ENCODE measurements at regions not wholly inside any gene's neighbourhood (a gene's known extent, or its start where the extent isn't known, plus 50 kb on each side); places are given as distances from the start of the nearest gene placed in this dataset.

DNA sequence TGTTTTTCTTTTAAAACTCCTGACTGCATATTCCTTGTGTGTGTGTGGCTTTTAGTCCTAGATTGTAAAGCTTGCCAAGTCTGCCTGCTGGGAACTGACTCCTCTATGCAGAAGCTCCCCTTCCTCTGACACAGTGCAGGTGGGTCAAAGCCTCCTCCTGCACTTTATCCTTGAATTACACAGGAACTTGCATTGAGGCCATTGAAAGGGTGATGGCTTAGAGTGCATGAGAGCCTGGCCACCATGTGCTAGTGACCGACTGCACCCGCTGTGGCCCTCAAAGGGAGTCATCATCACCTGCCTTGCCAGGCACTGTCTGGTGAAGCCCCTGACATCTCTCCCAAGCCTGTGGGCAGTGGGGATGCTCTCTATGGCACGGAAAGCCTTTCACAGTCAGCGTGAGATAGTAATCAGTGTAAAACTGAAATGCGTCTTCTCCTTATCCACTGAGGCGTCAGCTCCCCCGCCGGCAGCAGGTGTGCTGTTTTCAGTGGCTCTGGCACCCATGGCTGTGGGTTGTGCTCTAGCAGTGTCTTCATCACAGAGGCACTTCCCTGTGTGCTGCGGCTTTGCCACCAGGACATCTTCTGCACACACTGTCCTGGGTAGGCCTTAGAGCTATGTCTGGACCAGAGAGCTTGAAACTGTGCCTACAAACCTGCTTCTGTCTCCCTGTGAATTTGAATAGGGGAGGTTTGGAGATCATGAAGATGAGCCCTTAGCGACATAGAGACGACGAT is 87.9 kb downstream of the THBS2 start:
- H3K18ac ChIP-seq (ENCODE audit: low read depth, low read length), result peak overlapping the region; percentile 73
- H2AK9ac ChIP-seq (replicated peaks; ENCODE audit: low read depth, low read length, poor library complexity), result peak overlapping the region; percentile 51
- peaks cover 18% of the 10 kb centered on the region for H3K9me1 ChIP-seq (ENCODE audit: insufficient read depth, low read length)
- peak overlapping the region; percentile 79 to 85 for H4K8ac ChIP-seq (ENCODE audit: low read depth in 2 of 2, low read length in 2 of 2)
- 100% methylated on average over 1 of the region's 12 CpGs; no CpG with 5 or more reads in 1 of the 2 experiments for WGBS, 2 experiments (ENCODE audit: extremely low coverage in 2 of 2, insufficient read length in 1 of 2)
- H3K4me2 ChIP-seq (ENCODE audit: low read depth, low read length), result no peak overlapping the region
- no TSS peak for BruUV-seq (replicated peaks)
- H2BK20ac ChIP-seq (ENCODE audit: low read depth, low read length), result peak overlapping the region; percentile 95
- CTCF ChIA-PET, result no interaction called here
- peaks cover 20 to 57% of the 10 kb centered on the region in 2 experiments for H3K79me1 ChIP-seq (ENCODE audit: low read depth in 1 of 2, low read length in 2 of 2)
- H3K27ac ChIP-seq (ENCODE audit: insufficient read depth, low read length), result peak overlapping the region; percentile 16; the same call in 1 of the 2 replicates
- H2AK5ac ChIP-seq (ENCODE audit: low read depth, low read length), result peak overlapping the region; percentile 98
- intact Hi-C loops (cut with micrococcal nuclease) (loop anchor here (5.0 kb wide), 1 partner anchor 208 kb away; no protein-coding TSS in a partner anchor), in situ Hi-C loops (cut with MboI; ENCODE audit: low sequenced_read_pairs) (no loop called here), dilution Hi-C loops (cut with HindIII; ENCODE audit: low sequenced_read_pairs, unreplicated experiment) (no loop called here)
- peak overlapping the region; percentile 82 for H2BK15ac ChIP-seq (ENCODE audit: low read depth, low read length)
- no peaks in the 10 kb centered on the region for H3K27me3 ChIP-seq (ENCODE audit: control insufficient read depth, insufficient read depth, low read length)
- POLR2A ChIA-PET (ENCODE audit: unreplicated experiment), result interaction anchor here (0.5 kb wide), 1 partner anchor 48 kb away, joined by 3 read pairs; no protein-coding TSS in a partner anchor
- H3K4me1 ChIP-seq (ENCODE audit: control insufficient read depth, insufficient read depth, low read length), result peaks cover 44% of the 10 kb centered on the region
- H2BK5ac ChIP-seq (ENCODE audit: low read depth, low read length, poor library complexity, severe bottlenecking), result peak overlapping the region; percentile 76
- peak overlapping the region; percentile 96 for H4K91ac ChIP-seq (ENCODE audit: insufficient read depth, low read depth, low read length)
- H3K23ac ChIP-seq (ENCODE audit: low read depth, low read length), result peak overlapping the region; percentile 67; the same call in 1 of the 2 replicates
- peak overlapping the region; percentile 27; the same call in 1 of the 2 replicates for H3K14ac ChIP-seq (replicated peaks; ENCODE audit: low read depth, low read length)
- H4K20me1 ChIP-seq (ENCODE audit: insufficient read depth, low read length), result no peaks in the 10 kb centered on the region
- no peak overlapping the region for H3K4me3 ChIP-seq (ENCODE audit: insufficient read depth, low read depth, low read length)
- no peaks in the 10 kb centered on the region for H3K36me3 ChIP-seq (ENCODE audit: control insufficient read depth, insufficient read depth, low read length)
- no peak overlapping the region for H3K9ac ChIP-seq (ENCODE audit: low read depth, low read length)
- peak overlapping the region; percentile 44 for H2AFZ ChIP-seq (replicated peaks; ENCODE audit: low read length, poor library complexity)
- peak overlapping the region; percentile 96 for H2BK120ac ChIP-seq (ENCODE audit: low read depth, low read length)
- H3K4ac ChIP-seq (ENCODE audit: low read depth, low read length), result peak overlapping the region; percentile 98
- DNase-seq (peak; percentile 77), ATAC-seq (ENCODE audit: low read depth) (no peak)
- H3K9me3 ChIP-seq (ENCODE audit: control insufficient read depth, insufficient read depth, low read length), result no peaks in the 10 kb centered on the region
- H4K5ac ChIP-seq (ENCODE audit: low read depth, low read length), result peak overlapping the region; percentile 89
- H3K56ac ChIP-seq (ENCODE audit: extremely low read depth, insufficient read depth, low read length), result no peak overlapping the region
- TF ChIP-seq RCOR1 (IDR thresholded peaks at IDR 0.05; ENCODE audit: insufficient replicate concordance, low read length) (no peak), CHD1 (IDR thresholded peaks at IDR 0.05; ENCODE audit: low read depth, low read length) (no peak), MXI1 (IDR thresholded peaks at IDR 0.05; ENCODE audit: borderline replicate concordance, low read depth, low read length) (no peak), BHLHE40 (IDR thresholded peaks at IDR 0.05; ENCODE audit: low read depth, low read length) (no peak), FOS (IDR thresholded peaks at IDR 0.05; ENCODE audit: low read depth, low read length) (no peak), MAZ (IDR thresholded peaks at IDR 0.05; ENCODE audit: borderline replicate concordance, low read depth, low read length) (no peak), RFX5 (IDR thresholded peaks at IDR 0.05; ENCODE audit: low read depth, low read length) (no peak), MAFK (IDR thresholded peaks at IDR 0.05; ENCODE audit: low read depth, low read length) (no peak), ELK1 (IDR thresholded peaks at IDR 0.05; ENCODE audit: borderline replicate concordance, low read depth, low read length) (no peak), SMC3 (IDR thresholded peaks at IDR 0.05; ENCODE audit: low read depth, low read length) (no peak), CEBPB (IDR thresholded peaks at IDR 0.05; ENCODE audit: low read depth, low read length) (no peak), RAD21 (IDR thresholded peaks at IDR 0.05; ENCODE audit: low read length) (no peak)
- TF ChIP-seq, protein P1, sequence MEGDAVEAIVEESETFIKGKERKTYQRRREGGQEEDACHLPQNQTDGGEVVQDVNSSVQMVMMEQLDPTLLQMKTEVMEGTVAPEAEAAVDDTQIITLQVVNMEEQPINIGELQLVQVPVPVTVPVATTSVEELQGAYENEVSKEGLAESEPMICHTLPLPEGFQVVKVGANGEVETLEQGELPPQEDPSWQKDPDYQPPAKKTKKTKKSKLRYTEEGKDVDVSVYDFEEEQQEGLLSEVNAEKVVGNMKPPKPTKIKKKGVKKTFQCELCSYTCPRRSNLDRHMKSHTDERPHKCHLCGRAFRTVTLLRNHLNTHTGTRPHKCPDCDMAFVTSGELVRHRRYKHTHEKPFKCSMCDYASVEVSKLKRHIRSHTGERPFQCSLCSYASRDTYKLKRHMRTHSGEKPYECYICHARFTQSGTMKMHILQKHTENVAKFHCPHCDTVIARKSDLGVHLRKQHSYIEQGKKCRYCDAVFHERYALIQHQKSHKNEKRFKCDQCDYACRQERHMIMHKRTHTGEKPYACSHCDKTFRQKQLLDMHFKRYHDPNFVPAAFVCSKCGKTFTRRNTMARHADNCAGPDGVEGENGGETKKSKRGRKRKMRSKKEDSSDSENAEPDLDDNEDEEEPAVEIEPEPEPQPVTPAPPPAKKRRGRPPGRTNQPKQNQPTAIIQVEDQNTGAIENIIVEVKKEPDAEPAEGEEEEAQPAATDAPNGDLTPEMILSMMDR (conservative IDR thresholded peaks at IDR 0.05; ENCODE audit: low read depth, low read length), result no peak
- TF ChIP-seq, protein P2, sequence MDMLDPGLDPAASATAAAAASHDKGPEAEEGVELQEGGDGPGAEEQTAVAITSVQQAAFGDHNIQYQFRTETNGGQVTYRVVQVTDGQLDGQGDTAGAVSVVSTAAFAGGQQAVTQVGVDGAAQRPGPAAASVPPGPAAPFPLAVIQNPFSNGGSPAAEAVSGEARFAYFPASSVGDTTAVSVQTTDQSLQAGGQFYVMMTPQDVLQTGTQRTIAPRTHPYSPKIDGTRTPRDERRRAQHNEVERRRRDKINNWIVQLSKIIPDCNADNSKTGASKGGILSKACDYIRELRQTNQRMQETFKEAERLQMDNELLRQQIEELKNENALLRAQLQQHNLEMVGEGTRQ (IDR thresholded peaks at IDR 0.05; ENCODE audit: low read depth, low read length), result no peak
